HAP-1 (cell line): ENCODE measurements at regions not wholly inside any gene's neighbourhood (a gene's known extent, or its start where the extent isn't known, plus 50 kb on each side); places are given as distances from the start of the nearest gene placed in this dataset.

ENCODE experiments used
- DNase-seq, 2 experiments: peaks; one replicate each; pipeline ENCODE4 v3.0.0-alpha.2; 2016 to 2020; ENCODE audit warnings: low spot score in 2 of 2
- H3K27me3 ChIP-seq: fragments of 250-450 bp; sonication (Bioruptor Pico); 2 replicates; pipeline ENCODE4 v1.5.1; 2020; ENCODE audit warnings: low read depth, mild to moderate bottlenecking, moderate library complexity
- H3K36me3 ChIP-seq: fragments of 250-450 bp; sonication (Bioruptor Pico); replicated peaks from 2 replicates; pipeline ENCODE4 v1.5.1; 2020; ENCODE audit warnings: mild to moderate bottlenecking
- H3K4me1 ChIP-seq: fragments of 250-450 bp; sonication (Bioruptor Pico); 2 replicates; pipeline ENCODE4 v1.5.1; 2020; ENCODE audit warnings: mild to moderate bottlenecking
- H3K4me3 ChIP-seq: fragments of 250-450 bp; sonication (Bioruptor Pico); 2 replicates; pipeline ENCODE4 v1.5.1; 2020; ENCODE audit warnings: mild to moderate bottlenecking, moderate library complexity
- H3K9me3 ChIP-seq: fragments of 250-450 bp; sonication (Bioruptor Pico); 2 replicates; pipeline ENCODE4 v1.5.1; 2020; ENCODE audit warnings: mild to moderate bottlenecking, moderate library complexity
- in situ Hi-C: fragments of 300-500 bp; cut with MboI; formaldehyde crosslinking; loops from 3 replicates; pipeline ENCODE4 v1.14.3; 2020; ENCODE audit warnings: low sequenced_read_pairs, inconsistent platforms, mixed read lengths

DNA sequence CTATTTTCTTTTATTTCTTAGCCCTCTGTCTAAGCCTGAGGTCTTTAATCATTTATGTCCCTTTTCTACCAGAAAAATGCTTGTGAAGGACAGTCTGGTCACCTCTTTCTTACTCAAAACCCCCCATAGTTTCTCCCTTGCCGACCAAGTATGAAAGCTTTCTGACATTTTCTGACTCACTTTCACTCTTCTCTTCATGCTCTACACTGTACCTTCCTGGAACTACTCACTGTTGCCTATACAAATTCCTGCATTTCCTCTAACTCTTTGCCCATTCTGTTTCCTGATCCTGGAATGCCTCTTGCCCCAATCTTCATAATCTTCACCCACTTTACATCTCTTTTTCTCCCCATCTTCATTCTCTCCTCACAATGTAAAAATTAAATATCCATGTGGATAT, 380.0 kb downstream of the HHIPL2 start:
- Histone ChIP-seq H3K9me3 (no peaks in the 10 kb centered on the region), H3K27me3 (no peaks in the 10 kb centered on the region), H3K36me3 (no peaks in the 10 kb centered on the region), H3K4me3 (no peak overlapping the region), H3K4me1 (no peaks in the 10 kb centered on the region)
- in situ Hi-C loops, result no loop called here
- no peak for DNase-seq

DNA sequence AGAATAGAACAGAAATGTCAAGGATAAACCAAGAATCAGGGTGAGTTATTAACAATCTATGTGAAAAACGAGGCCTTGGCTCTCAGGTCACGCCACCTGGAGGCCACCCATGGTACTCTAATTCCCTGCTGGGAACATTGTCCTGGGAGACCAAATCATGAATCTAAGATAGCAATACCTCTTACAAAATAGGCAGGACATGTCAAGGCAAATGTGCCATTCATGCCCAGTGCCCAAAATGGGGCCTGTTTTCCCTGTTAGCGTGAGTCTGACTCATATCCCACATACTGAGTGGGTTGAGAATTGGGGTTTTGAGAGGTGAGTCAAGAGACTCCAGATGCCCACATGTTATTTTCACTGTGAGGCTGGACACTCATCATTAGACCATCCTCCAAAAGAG, 380.8 kb downstream of the HHIPL2 start:
- Histone ChIP-seq H3K9me3 (no peaks in the 10 kb centered on the region), H3K4me3 (no peak overlapping the region), H3K27me3 (no peaks in the 10 kb centered on the region), H3K36me3 (no peaks in the 10 kb centered on the region), H3K4me1 (no peaks in the 10 kb centered on the region)
- in situ Hi-C loops, result no loop called here
- DNase-seq, result peak; percentile 37 to 62

DNA sequence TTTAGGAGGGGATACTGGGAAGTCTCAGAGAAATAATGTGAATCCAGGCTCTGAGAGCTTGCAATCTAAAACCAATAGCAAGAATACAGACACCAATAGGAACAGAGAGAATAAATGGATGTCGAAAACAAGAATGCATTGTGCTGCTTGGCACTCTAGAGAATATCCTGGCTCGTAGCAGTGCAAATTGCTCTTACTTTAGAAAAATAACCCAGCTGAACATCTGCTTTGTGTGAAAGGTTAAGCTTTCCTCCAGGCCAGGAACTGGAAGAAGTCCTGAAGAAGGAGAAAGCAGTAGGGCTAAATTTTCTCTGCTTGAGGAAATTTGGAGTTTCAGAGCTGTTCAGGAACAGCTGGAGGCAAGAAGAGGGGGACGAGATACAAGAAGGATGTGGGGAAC, 382.3 kb downstream of the HHIPL2 start:
- no peak overlapping the region for H3K4me3 ChIP-seq
- H3K9me3 ChIP-seq, result no peaks in the 10 kb centered on the region
- DNase-seq, result no peak
- no peaks in the 10 kb centered on the region for H3K4me1 ChIP-seq
- H3K27me3 ChIP-seq, result no peaks in the 10 kb centered on the region; the same call in 1 of the 2 replicates
- no peaks in the 10 kb centered on the region for H3K36me3 ChIP-seq
- in situ Hi-C loops, result no loop called here

DNA sequence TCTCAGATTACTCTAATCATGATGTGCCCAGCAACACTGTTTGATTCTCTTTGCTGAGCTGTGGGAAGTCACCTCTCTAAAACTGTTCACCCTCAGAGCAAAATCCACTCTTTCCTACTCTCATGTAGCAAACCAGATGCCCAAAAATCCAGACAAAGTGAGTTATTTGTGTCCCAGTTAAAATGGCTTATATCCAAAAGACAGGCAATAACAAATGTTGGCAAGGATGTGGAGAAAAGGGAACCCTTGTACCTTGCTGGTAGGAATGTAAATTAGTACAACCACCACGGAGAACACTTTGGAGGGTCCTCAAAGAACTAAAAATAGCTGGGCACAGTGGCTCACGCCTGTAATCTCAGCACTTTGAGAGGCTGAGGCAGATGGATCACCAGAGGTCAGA, 384.0 kb downstream of the HHIPL2 start:
- no peaks in the 10 kb centered on the region for H3K36me3 ChIP-seq
- no peaks in the 10 kb centered on the region; the same call in 1 of the 2 replicates for H3K27me3 ChIP-seq
- no peaks in the 10 kb centered on the region for H3K4me1 ChIP-seq
- no peaks in the 10 kb centered on the region for H3K9me3 ChIP-seq
- H3K4me3 ChIP-seq, result no peak overlapping the region
- in situ Hi-C loops, result no loop called here
- DNase-seq, result no peak

DNA sequence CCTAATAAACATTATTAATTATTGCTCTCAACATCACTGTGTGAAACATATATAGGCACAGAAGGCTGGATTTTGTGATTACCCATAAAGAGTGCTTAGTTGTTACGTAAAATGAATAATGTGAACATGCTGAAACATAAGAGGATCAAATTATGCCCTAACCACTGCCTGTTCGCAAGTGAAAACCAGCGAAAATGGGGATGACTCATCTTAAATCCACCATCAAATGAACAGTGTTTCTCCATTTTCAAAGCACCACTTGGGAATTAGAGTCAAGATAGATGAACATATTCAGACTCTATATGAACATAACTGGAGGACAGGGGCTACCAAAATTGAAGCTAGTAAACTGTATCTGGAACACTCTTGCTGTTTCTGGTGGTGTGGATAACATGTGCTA, 386.2 kb downstream of the HHIPL2 start:
- H3K4me3 ChIP-seq, result no peak overlapping the region
- no peaks in the 10 kb centered on the region for H3K4me1 ChIP-seq
- no peaks in the 10 kb centered on the region for H3K36me3 ChIP-seq
- no peak for DNase-seq
- in situ Hi-C loops, result no loop called here
- H3K9me3 ChIP-seq, result no peaks in the 10 kb centered on the region
- no peaks in the 10 kb centered on the region; the same call in 1 of the 2 replicates for H3K27me3 ChIP-seq

DNA sequence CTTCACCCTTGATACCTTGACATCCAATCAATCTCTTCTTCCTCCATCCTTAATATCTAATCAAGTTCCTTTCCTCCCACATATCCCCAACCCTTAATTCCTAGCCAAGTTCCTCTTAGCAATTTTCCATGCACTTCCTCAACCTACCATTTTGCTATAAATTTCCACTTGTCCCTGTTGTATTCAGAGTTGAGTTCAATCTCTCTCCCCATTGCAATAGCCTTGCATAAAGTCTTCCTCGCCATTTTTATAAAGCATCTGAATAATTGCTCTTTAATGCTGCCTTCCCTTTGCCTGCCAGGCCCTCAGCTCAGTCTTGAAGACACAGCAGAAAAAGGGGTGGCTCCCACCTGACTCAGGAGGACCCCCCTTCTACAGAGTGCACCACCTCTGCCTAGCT, 390.3 kb downstream of the HHIPL2 start:
- in situ Hi-C loops, result no loop called here

DNA sequence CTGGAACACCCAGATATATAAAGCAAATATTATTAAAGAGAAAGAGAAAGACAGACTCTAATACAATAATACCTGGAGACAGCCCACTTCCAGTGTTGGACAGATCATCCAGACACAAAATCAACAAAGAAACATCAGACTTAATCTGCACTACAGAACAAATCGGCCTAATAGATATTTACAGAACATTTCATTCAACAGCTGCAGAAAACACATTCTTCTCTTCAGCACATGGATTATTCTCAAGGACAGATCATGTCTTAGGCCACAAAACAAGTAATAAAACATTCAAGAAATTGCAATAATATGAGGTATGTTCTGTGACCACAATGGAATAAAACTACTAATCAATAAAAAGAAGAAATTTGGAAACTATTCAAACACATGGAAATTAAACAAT, 398.3 kb upstream of the DUSP10 start:
- Histone ChIP-seq H3K9me3 (no peaks in the 10 kb centered on the region), H3K4me1 (no peaks in the 10 kb centered on the region), H3K27me3 (no peaks in the 10 kb centered on the region), H3K4me3 (no peak overlapping the region), H3K36me3 (no peaks in the 10 kb centered on the region)
- in situ Hi-C loops, result no loop called here
- DNase-seq, result no peak

More for the DNA sequence above, 390.3 kb downstream of the HHIPL2 start:
- H3K36me3 ChIP-seq, result no peaks in the 10 kb centered on the region
- no peaks in the 10 kb centered on the region for H3K4me1 ChIP-seq
- H3K9me3 ChIP-seq, result no peaks in the 10 kb centered on the region
- no peak for DNase-seq
- no peak overlapping the region for H3K4me3 ChIP-seq
- no peaks in the 10 kb centered on the region; the same call in 1 of the 2 replicates for H3K27me3 ChIP-seq

DNA sequence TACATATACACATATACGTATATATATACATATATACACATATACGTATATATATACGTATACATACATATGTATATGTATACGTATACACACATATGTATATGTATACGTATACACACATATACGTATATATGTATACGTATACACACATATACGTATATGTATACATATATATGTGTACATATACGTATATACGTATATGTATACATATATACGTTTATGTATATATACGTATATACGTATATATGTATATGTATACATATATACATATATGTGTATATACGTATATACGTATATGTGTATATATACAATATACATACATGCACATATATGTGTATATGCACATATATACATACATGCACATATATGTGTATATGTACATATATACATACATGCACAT, 396.2 kb upstream of the DUSP10 start:
- in situ Hi-C loops, result no loop called here
- no peaks in the 10 kb centered on the region for H3K36me3 ChIP-seq
- DNase-seq, result no peak

DNA sequence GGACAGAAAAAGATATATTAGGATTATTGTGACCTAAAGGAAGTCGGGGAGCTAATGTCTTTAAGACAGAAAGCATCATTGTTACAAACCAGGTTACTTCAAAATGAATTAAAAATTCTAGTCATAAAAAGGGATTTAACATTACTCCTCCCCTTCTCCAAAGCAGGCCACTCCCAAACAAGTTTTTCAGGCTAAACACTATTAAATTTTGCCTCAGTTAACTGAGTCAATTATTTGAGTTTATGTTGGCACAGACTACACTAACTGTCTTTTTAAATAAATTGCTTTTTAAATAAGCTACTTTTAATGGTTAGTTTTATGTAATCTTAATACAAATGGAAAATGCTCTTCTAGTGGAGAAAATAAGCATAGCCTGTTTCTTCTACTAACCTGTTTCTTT, 395.0 kb upstream of the DUSP10 start:
- Histone ChIP-seq H3K27me3 (no peaks in the 10 kb centered on the region), H3K36me3 (no peaks in the 10 kb centered on the region), H3K4me3 (no peak overlapping the region), H3K9me3 (no peaks in the 10 kb centered on the region), H3K4me1 (no peaks in the 10 kb centered on the region)
- in situ Hi-C loops, result no loop called here
- DNase-seq, result no peak

More for the DNA sequence above, 396.2 kb upstream of the DUSP10 start:
- H3K4me1 ChIP-seq, result no peaks in the 10 kb centered on the region
- no peak overlapping the region for H3K4me3 ChIP-seq
- no peaks in the 10 kb centered on the region for H3K9me3 ChIP-seq
- H3K27me3 ChIP-seq, result no peaks in the 10 kb centered on the region

DNA sequence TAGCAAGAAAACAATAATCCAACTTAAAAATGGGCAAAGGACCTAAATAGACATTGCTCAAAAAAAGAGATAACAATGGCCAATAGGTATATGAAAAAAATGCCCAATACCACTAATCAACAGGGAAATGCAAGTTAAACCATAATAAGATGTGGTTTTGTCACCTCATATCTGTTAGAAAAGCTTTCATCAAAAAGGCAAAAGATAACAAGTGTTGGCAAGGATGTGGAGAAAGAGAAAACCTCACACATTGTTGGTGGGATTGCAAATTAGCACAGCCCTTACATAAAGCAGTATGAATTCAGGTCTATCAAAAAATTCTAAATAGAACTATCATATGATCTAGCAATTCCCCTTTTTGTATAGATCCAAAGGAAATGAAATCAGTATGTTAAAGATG, 387.2 kb upstream of the DUSP10 start:
- H3K36me3 ChIP-seq, result no peaks in the 10 kb centered on the region
- no peaks in the 10 kb centered on the region for H3K9me3 ChIP-seq
- no peak for DNase-seq
- H3K4me1 ChIP-seq, result no peaks in the 10 kb centered on the region
- no peak overlapping the region for H3K4me3 ChIP-seq
- no peaks in the 10 kb centered on the region for H3K27me3 ChIP-seq
- in situ Hi-C loops, result no loop called here

DNA sequence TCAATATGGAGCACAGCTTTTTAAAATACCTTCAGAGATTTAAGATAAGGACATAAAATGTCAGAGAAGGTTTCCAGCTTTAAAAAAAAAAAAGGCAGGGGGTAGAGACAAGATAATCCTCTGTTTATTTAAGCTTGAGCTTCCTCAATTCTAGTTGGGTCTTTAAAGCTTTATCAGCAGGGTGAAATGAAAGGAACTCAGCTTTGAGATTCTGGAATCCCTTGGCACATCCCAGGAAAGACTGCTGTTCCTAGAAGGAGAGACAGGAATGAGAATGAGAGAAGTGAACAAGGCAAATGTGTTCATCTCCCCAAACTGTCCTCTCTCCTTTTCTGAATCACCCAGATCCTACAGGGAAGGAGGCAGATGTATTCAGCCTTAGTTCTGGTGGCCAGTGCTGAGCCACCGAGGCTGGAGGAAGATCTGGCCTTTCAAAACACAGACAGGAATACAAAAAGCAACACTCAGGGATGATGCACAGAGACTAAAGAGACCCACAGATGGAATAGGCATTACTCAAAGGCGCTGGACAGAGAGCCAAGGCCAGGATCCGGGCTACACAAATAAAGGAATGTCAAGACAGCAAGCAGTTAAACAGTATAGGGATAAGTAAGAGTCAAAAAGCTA, 385.8 kb upstream of the DUSP10 start:
- H3K9me3 ChIP-seq, result no peaks in the 10 kb centered on the region

DNA sequence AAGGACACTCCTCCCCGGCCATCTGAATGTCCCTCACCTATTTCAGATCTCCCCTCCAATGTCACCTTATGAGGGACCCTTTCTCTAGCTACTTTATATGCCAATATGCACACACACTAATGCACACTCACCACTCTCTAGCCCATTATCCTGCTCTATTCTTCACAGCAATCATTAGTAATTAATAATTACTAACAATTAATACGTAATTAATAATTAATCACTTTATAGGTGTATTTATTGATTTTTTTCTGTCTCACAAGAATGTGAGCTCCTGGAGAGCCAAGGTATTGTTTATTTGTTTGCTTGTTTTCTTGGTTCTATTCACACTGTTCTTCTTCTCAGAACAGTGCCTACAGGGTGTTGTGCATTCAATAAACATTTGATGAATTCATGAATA, 385.2 kb upstream of the DUSP10 start:
- in situ Hi-C loops, result no loop called here
- no peak for DNase-seq

More for the DNA sequence above, 385.8 kb upstream of the DUSP10 start:
- in situ Hi-C loops, result no loop called here
- no peaks in the 10 kb centered on the region for H3K4me1 ChIP-seq
- no peak overlapping the region for H3K4me3 ChIP-seq
- DNase-seq, result no peak
- no peaks in the 10 kb centered on the region for H3K36me3 ChIP-seq
- H3K27me3 ChIP-seq, result no peaks in the 10 kb centered on the region

DNA sequence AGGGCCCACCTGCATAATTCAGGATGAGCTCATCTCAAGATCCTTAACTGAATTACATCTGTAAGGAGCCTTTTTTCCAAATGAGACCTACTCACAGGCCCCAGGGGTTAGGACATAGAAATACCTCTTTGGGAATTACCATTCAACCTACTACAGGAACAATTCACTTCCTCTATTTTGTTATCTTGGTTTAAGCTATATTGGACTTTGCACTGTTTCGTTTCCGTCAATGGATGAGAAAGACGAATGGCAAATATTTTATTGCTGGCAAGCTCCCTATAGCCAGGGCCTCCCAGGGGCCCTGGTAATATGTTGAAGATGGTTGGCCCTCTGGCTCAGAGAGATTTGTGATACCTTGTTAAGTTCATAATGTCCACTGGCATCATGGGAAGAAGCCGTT, 384.2 kb upstream of the DUSP10 start:
- Histone ChIP-seq H3K27me3 (no peaks in the 10 kb centered on the region), H3K4me1 (no peaks in the 10 kb centered on the region), H3K9me3 (no peaks in the 10 kb centered on the region), H3K4me3 (no peak overlapping the region), H3K36me3 (no peaks in the 10 kb centered on the region)
- in situ Hi-C loops, result no loop called here
- no peak for DNase-seq

More for the DNA sequence above, 385.2 kb upstream of the DUSP10 start:
- Histone ChIP-seq H3K27me3 (no peaks in the 10 kb centered on the region), H3K4me3 (no peak overlapping the region), H3K36me3 (no peaks in the 10 kb centered on the region), H3K4me1 (no peaks in the 10 kb centered on the region), H3K9me3 (no peaks in the 10 kb centered on the region)

DNA sequence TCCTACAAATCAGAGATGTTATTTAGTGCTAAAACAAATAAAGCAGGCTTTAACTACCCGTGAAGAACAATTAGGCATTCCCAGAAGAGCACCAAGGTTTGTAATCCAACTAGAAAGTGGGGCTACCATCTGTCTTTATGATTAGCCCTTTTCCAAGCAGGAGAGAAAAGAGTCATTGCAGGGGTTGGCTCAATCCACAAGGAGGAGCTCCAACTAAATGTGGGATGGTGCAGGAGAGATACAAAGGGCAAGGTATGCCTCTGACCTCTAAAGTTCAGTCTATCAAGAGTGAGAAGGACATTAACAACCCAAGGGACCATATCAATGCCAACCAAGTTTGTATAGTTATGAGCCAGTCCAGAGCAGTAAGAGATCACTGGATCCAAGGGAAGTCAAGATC, 382.7 kb upstream of the DUSP10 start:
- no peak for DNase-seq
- no peak overlapping the region for H3K4me3 ChIP-seq
- no peaks in the 10 kb centered on the region for H3K4me1 ChIP-seq
- H3K36me3 ChIP-seq, result no peaks in the 10 kb centered on the region
- in situ Hi-C loops, result no loop called here
- no peaks in the 10 kb centered on the region for H3K27me3 ChIP-seq
- H3K9me3 ChIP-seq, result no peaks in the 10 kb centered on the region

DNA sequence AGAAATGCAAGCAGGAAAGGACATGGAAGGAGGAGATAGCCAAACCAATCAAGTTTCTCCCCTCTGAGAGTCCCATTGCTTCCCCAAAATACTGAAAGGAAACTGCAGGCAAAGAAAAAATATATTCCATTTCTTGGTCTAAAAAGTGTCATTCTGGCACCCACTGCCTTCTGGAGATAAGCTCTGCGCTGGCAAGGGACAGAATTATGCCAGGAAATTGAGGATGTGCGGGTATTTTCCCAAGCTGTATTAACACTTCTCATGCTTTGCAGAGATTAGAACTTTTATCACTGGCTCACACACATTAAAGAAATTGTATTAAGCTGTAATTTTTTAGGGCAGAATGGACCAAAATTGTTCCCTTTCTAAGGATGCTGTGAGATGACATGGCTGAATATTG, 381.2 kb upstream of the DUSP10 start:
- no peaks in the 10 kb centered on the region for H3K36me3 ChIP-seq
- in situ Hi-C loops, result no loop called here
- DNase-seq, result no peak
- no peaks in the 10 kb centered on the region for H3K9me3 ChIP-seq
- H3K27me3 ChIP-seq, result no peaks in the 10 kb centered on the region
- H3K4me1 ChIP-seq, result no peaks in the 10 kb centered on the region
- H3K4me3 ChIP-seq, result no peak overlapping the region
